Skeletal muscle tissue (tissue), 3 donors: ENCODE measurements at regions not wholly inside any gene's neighbourhood (a gene's known extent, or its start where the extent isn't known, plus 50 kb on each side); places are given as distances from the start of the nearest gene placed in this dataset.

ENCODE experiments used
- H3K27ac ChIP-seq: one replicate; pipeline ENCODE4 v1.7.0; 2013; ENCODE audit warnings: mild to moderate bottlenecking, low read depth, low read length, inconsistent platforms
- H3K27me3 ChIP-seq, 3 donors: one replicate each; pipeline ENCODE4 v1.7.0; 2013; ENCODE audit warnings: low read length in 3 of 3; ENCODE audit not compliant: control insufficient read depth in 3 of 3, insufficient read depth in 3 of 3
- H3K36me3 ChIP-seq, 3 donors: one replicate each; pipeline ENCODE4 v1.7.0; 2013; ENCODE audit warnings: low read length in 3 of 3; ENCODE audit not compliant: control insufficient read depth in 3 of 3, insufficient read depth in 3 of 3
- H3K4me1 ChIP-seq, 3 donors: one replicate each; pipeline ENCODE4 v1.7.0; 2013; ENCODE audit warnings: low read length in 3 of 3, mild to moderate bottlenecking in 3 of 3; ENCODE audit not compliant: control insufficient read depth in 3 of 3, insufficient read depth in 3 of 3
- H3K4me3 ChIP-seq, 3 donors: one replicate each; pipeline ENCODE4 v1.7.0; 2013; ENCODE audit warnings: low read length in 3 of 3
- H3K9ac ChIP-seq, 3 donors: one replicate each; pipeline ENCODE4 v1.7.0; 2013; ENCODE audit warnings: low read length in 3 of 3, mild to moderate bottlenecking in 3 of 3, moderate library complexity in 2 of 3, low read depth in 1 of 3
- H3K9me3 ChIP-seq, 3 donors: one replicate each; pipeline ENCODE4 v1.7.0; 2013; ENCODE audit warnings: low read length in 3 of 3; ENCODE audit not compliant: control insufficient read depth in 3 of 3
- donor health status: Osteomylitis.

GRCh38 chr7:86008898-86009297 lies 634.8 kb upstream of the GRM3 start:
- Histone ChIP-seq H3K4me3 (no peak overlapping the region), H3K27ac (no peak overlapping the region), H3K36me3 (no peaks in the 10 kb centered on the region), H3K9ac (no peak overlapping the region), H3K4me1 (no peaks in the 10 kb centered on the region), H3K27me3 (no peaks in the 10 kb centered on the region), H3K9me3 (no peaks in the 10 kb centered on the region)

GRCh38 chr7:86006909-86007308 lies 636.8 kb upstream of the GRM3 start:
- H3K36me3 ChIP-seq, result no peaks in the 10 kb centered on the region
- H3K4me1 ChIP-seq, result no peaks in the 10 kb centered on the region
- no peak overlapping the region for H3K4me3 ChIP-seq
- H3K27ac ChIP-seq, result no peak overlapping the region
- peaks cover 0 to 3% (median 0%) of the 10 kb centered on the region in 3 donors for H3K9me3 ChIP-seq
- H3K9ac ChIP-seq, result no peak overlapping the region
- H3K27me3 ChIP-seq, result no peaks in the 10 kb centered on the region

- Histone ChIP-seq H3K4me1 (no peaks in the 10 kb centered on the region), H3K9me3 (peaks cover 0 to 3% (median 0%) of the 10 kb centered on the region in 3 donors), H3K27me3 (no peaks in the 10 kb centered on the region), H3K9ac (no peak overlapping the region), H3K4me3 (no peak overlapping the region), H3K36me3 (no peaks in the 10 kb centered on the region), H3K27ac (no peak overlapping the region)
Measured at GRCh38 chr7:86002858-86003257, 640.9 kb upstream of the GRM3 start.

GRCh38 chr7:85997515-85997914 lies 646.2 kb upstream of the GRM3 start:
- Histone ChIP-seq H3K9me3 (peaks cover 0 to 2% (median 0%) of the 10 kb centered on the region in 3 donors), H3K27me3 (no peaks in the 10 kb centered on the region), H3K4me3 (no peak overlapping the region), H3K36me3 (no peaks in the 10 kb centered on the region), H3K27ac (no peak overlapping the region), H3K9ac (no peak overlapping the region), H3K4me1 (no peaks in the 10 kb centered on the region)

- H3K4me1 ChIP-seq, result no peaks in the 10 kb centered on the region
- H3K27ac ChIP-seq, result no peak overlapping the region
- H3K36me3 ChIP-seq, result no peaks in the 10 kb centered on the region
- no peak overlapping the region for H3K9ac ChIP-seq
- peaks cover 0 to 2% (median 0%) of the 10 kb centered on the region in 3 donors for H3K9me3 ChIP-seq
- no peaks in the 10 kb centered on the region for H3K27me3 ChIP-seq
- no peak overlapping the region for H3K4me3 ChIP-seq
Measured at GRCh38 chr7:85995101-85995500, 648.6 kb upstream of the GRM3 start.

- no peak overlapping the region for H3K9ac ChIP-seq
- H3K27ac ChIP-seq, result no peak overlapping the region
- H3K27me3 ChIP-seq, result no peaks in the 10 kb centered on the region
- no peaks in the 10 kb centered on the region for H3K9me3 ChIP-seq
- no peak overlapping the region for H3K4me3 ChIP-seq
- H3K36me3 ChIP-seq, result no peaks in the 10 kb centered on the region
- no peaks in the 10 kb centered on the region for H3K4me1 ChIP-seq
Measured at GRCh38 chr7:85980740-85981139, 663.0 kb upstream of the GRM3 start.

- no peaks in the 10 kb centered on the region for H3K27me3 ChIP-seq
Measured at GRCh38 chr7:85974176-85974575, 669.5 kb upstream of the GRM3 start.

GRCh38 chr7:85972504-85973141 lies 671.1 kb upstream of the GRM3 start:
- peaks cover 0 to 7% (median 0%) of the 10 kb centered on the region in 3 donors for H3K9me3 ChIP-seq
- H3K36me3 ChIP-seq, result no peaks in the 10 kb centered on the region
- H3K4me3 ChIP-seq, result no peak overlapping the region
- H3K27me3 ChIP-seq, result no peaks in the 10 kb centered on the region
- H3K4me1 ChIP-seq, result no peaks in the 10 kb centered on the region
- H3K9ac ChIP-seq, result no peak overlapping the region
- no peak overlapping the region for H3K27ac ChIP-seq

More at GRCh38 chr7:85974176-85974575, 669.5 kb upstream of the GRM3 start:
- no peaks in the 10 kb centered on the region for H3K36me3 ChIP-seq
- H3K27ac ChIP-seq, result no peak overlapping the region
- H3K4me3 ChIP-seq, result no peak overlapping the region
- no peak overlapping the region for H3K9ac ChIP-seq
- H3K4me1 ChIP-seq, result no peaks in the 10 kb centered on the region
- peaks cover 0 to 7% (median 0%) of the 10 kb centered on the region in 3 donors for H3K9me3 ChIP-seq

GRCh38 chr7:85954961-85955360 lies 688.7 kb upstream of the GRM3 start:
- H3K9ac ChIP-seq, result no peak overlapping the region
- H3K27ac ChIP-seq, result no peak overlapping the region
- H3K9me3 ChIP-seq, result no peaks in the 10 kb centered on the region
- H3K36me3 ChIP-seq, result no peaks in the 10 kb centered on the region
- no peaks in the 10 kb centered on the region for H3K27me3 ChIP-seq
- H3K4me3 ChIP-seq, result no peak overlapping the region
- H3K4me1 ChIP-seq, result no peaks in the 10 kb centered on the region

- Histone ChIP-seq H3K4me1 (no peaks in the 10 kb centered on the region), H3K4me3 (no peak overlapping the region), H3K9ac (no peak overlapping the region), H3K9me3 (peaks cover 0 to 6% (median 0%) of the 10 kb centered on the region in 3 donors), H3K27ac (no peak overlapping the region), H3K36me3 (no peaks in the 10 kb centered on the region), H3K27me3 (no peaks in the 10 kb centered on the region)
Measured at GRCh38 chr7:85950871-85951270, 692.8 kb upstream of the GRM3 start.
